Immature natural killer cell (primary cell): ENCODE measurements at regions not wholly inside any gene's neighbourhood (a gene's known extent, or its start where the extent isn't known, plus 50 kb on each side); places are given as distances from the start of the nearest gene placed in this dataset.

Experiments
- DNase-seq, 3 donors: peaks; one replicate each; pipeline ENCODE4 v3.0.0; 2022; ENCODE audit warnings: mixed read lengths in 1 of 3
- H3K27ac Mint-ChIP-seq, 6 donors: one replicate each; pipeline ENCODE4 v1.8.0; 2020; ENCODE audit warnings: mixed read lengths in 6 of 6, mild to moderate bottlenecking in 5 of 6, inconsistent platforms in 4 of 6, moderate library complexity in 3 of 6
- H3K27me3 Mint-ChIP-seq, 3 donors: one replicate each; pipeline ENCODE4 v1.8.0; 2020 to 2021; ENCODE audit warnings: low read depth in 3 of 3, mild to moderate bottlenecking in 3 of 3, mixed read lengths in 3 of 3, moderate library complexity in 3 of 3, inconsistent platforms in 1 of 3
- H3K36me3 Mint-ChIP-seq, 3 donors: one replicate each; pipeline ENCODE4 v1.8.0; 2020; ENCODE audit warnings: mixed read lengths in 3 of 3, inconsistent platforms in 2 of 3, mild to moderate bottlenecking in 2 of 3
- H3K4me1 Mint-ChIP-seq, 2 donors: one replicate each; pipeline ENCODE4 v1.8.0; 2020; ENCODE audit warnings: inconsistent platforms in 2 of 2, mild to moderate bottlenecking in 2 of 2, mixed read lengths in 2 of 2, moderate library complexity in 1 of 2
- H3K4me3 Mint-ChIP-seq, 5 donors: one replicate each; pipeline ENCODE4 v1.8.0; 2020; ENCODE audit warnings: mild to moderate bottlenecking in 5 of 5, mixed read lengths in 5 of 5, inconsistent platforms in 3 of 5, moderate library complexity in 3 of 5
- H3K9me3 Mint-ChIP-seq, 6 donors: one replicate each; pipeline ENCODE4 v1.8.0; 2020; ENCODE audit warnings: mild to moderate bottlenecking in 6 of 6, mixed read lengths in 6 of 6, inconsistent platforms in 4 of 6, moderate library complexity in 3 of 6

- Mint-ChIP-seq H3K27ac (no peak overlapping the region), H3K27me3 (peaks cover 0 to 4% (median 3%) of the 10 kb centered on the region in 3 donors), H3K9me3 (no peaks in the 10 kb centered on the region), H3K4me3 (no peak overlapping the region), H3K4me1 (no peaks in the 10 kb centered on the region), H3K36me3 (no peaks in the 10 kb centered on the region)
- DNase-seq: no peak
These were observed 58.9 kb upstream of the HMGA2 start for GRCh38 chr12:65765436-65765813.

GRCh38 chr12:65769880-65770279, 54.4 kb upstream of the HMGA2 start:
- peaks cover 3 to 6% (median 4%) of the 10 kb centered on the region in 3 donors for H3K27me3 Mint-ChIP-seq
- H3K27ac Mint-ChIP-seq: no peak overlapping the region
- no peak for DNase-seq
- H3K9me3 Mint-ChIP-seq: peaks cover 0 to 2% (median 0%) of the 10 kb centered on the region in 6 donors
- no peaks in the 10 kb centered on the region for H3K36me3 Mint-ChIP-seq
- no peak overlapping the region for H3K4me3 Mint-ChIP-seq
- H3K4me1 Mint-ChIP-seq: no peaks in the 10 kb centered on the region
